Trophoblast cell (in vitro differentiated cells and primary cell): ENCODE measurements at regions not wholly inside any gene's neighbourhood (a gene's known extent, or its start where the extent isn't known, plus 50 kb on each side); places are given as distances from the start of the nearest gene placed in this dataset.
A peak's percentile ranks its signal among the peaks of the same experiment; 100 is the strongest.

Source experiments
- DNase-seq, 2 donors: peaks; one replicate each; pipeline ENCODE4 v3.0.0-alpha.2; 2016
- H2AFZ ChIP-seq: 2 replicates; pipeline ENCODE4 v1.6.1; 2013; ENCODE audit warnings: low read length, moderate library complexity, mild to moderate bottlenecking; ENCODE audit not compliant: insufficient read depth, poor library complexity
- H2AK5ac ChIP-seq: 2 replicates; pipeline ENCODE4 v1.6.1; 2013; ENCODE audit warnings: mild to moderate bottlenecking, low read length
- H2BK120ac ChIP-seq: 2 replicates; pipeline ENCODE4 v1.6.1; 2013; ENCODE audit warnings: low read length, mild to moderate bottlenecking, moderate library complexity; ENCODE audit not compliant: insufficient read depth, poor library complexity
- H2BK12ac ChIP-seq: 2 replicates; pipeline ENCODE4 v1.6.1; 2013; ENCODE audit warnings: mild to moderate bottlenecking, low read length, moderate library complexity
- H2BK5ac ChIP-seq: 2 replicates; pipeline ENCODE4 v1.6.1; 2013; ENCODE audit warnings: low read length, low read depth, moderate library complexity, mild to moderate bottlenecking; ENCODE audit not compliant: poor library complexity
- H3K14ac ChIP-seq: 2 replicates; pipeline ENCODE4 v1.6.1; 2013; ENCODE audit warnings: mild to moderate bottlenecking, low read length
- H3K18ac ChIP-seq: 2 replicates; pipeline ENCODE4 v1.6.1; 2013; ENCODE audit warnings: mild to moderate bottlenecking, low read length
- H3K23ac ChIP-seq: 2 replicates; pipeline ENCODE4 v1.6.1; 2013; ENCODE audit warnings: low read length
- H3K27ac ChIP-seq: 2 replicates; pipeline ENCODE4 v1.5.1; 2013; ENCODE audit warnings: low read depth, mild to moderate bottlenecking, inconsistent platforms, low read length, moderate library complexity
- H3K27me3 ChIP-seq: 2 replicates; pipeline ENCODE4 v1.6.1; 2013; ENCODE audit warnings: inconsistent platforms, mild to moderate bottlenecking, low read length, moderate library complexity; ENCODE audit not compliant: insufficient read depth
- H3K36me3 ChIP-seq, 2 experiments: 1 replicate in 1 of 2; 2 replicates in 1 of 2; pipeline ENCODE4 v1.6.1; 2013; ENCODE audit warnings: low read length in 2 of 2, mild to moderate bottlenecking in 2 of 2, moderate library complexity in 1 of 2; ENCODE audit not compliant: insufficient read depth in 2 of 2, control insufficient read depth in 1 of 2
- H3K4ac ChIP-seq: 2 replicates; pipeline ENCODE4 v1.6.1; 2013; ENCODE audit warnings: low read depth, mild to moderate bottlenecking, low read length, moderate library complexity
- H3K4me1 ChIP-seq, 2 experiments: 1 replicate in 1 of 2; 2 replicates in 1 of 2; pipeline ENCODE4 v1.6.1; 2013; ENCODE audit warnings: low read length in 2 of 2, mild to moderate bottlenecking in 2 of 2, moderate library complexity in 1 of 2; ENCODE audit not compliant: insufficient read depth in 2 of 2, control insufficient read depth in 1 of 2
- H3K4me2 ChIP-seq: 2 replicates; pipeline ENCODE4 v1.6.1; 2013; ENCODE audit warnings: inconsistent platforms, mild to moderate bottlenecking, low read length, moderate library complexity
- H3K4me3 ChIP-seq: 2 replicates; pipeline ENCODE4 v1.5.1; 2013; ENCODE audit warnings: mild to moderate bottlenecking, low read depth, low read length, inconsistent platforms
- H3K79me1 ChIP-seq: one replicate; pipeline ENCODE4 v1.6.1; 2013; ENCODE audit warnings: low read length
- H3K79me2 ChIP-seq: 2 replicates; pipeline ENCODE4 v1.6.1; 2013; ENCODE audit warnings: low read length, mild to moderate bottlenecking; ENCODE audit not compliant: control insufficient read depth, insufficient read depth, poor library complexity
- H3K9ac ChIP-seq: 2 replicates; pipeline ENCODE4 v1.6.1; 2013; ENCODE audit warnings: mild to moderate bottlenecking, low read length
- H3K9me3 ChIP-seq: 2 replicates; pipeline ENCODE4 v1.6.1; 2013; ENCODE audit warnings: low read depth, mild to moderate bottlenecking, control low read depth, inconsistent platforms, low read length; ENCODE audit not compliant: insufficient read depth
- H4K12ac ChIP-seq: 2 replicates; pipeline ENCODE4 v1.6.1; 2013; ENCODE audit warnings: low read depth, mild to moderate bottlenecking, low read length, moderate library complexity
- H4K8ac ChIP-seq: 2 replicates; pipeline ENCODE4 v1.6.1; 2013; ENCODE audit warnings: low read depth, mild to moderate bottlenecking, low read length, moderate library complexity
- H4K91ac ChIP-seq: one replicate; pipeline ENCODE4 v1.6.1; 2013; ENCODE audit warnings: low read depth, mild to moderate bottlenecking, low read length, moderate library complexity
- WGBS: extraction: QIAGEN DNeasy Blood & Tissue Kit; methylation state at CpG from one replicate; pipeline ENCODE4 v1.1.7; 2013; ENCODE audit warnings: missing lambda C conversion rate; ENCODE audit not compliant: insufficient read length, insufficient coverage; ENCODE audit errors: extremely low coverage; 5-methylcytosine and 5-hydroxymethylcytosine counted together

GRCh38 chr6:113464960-113465359 lies 392.2 kb upstream of the MARCKS start:
- peak in 1 of 2 donors; percentile 53 for DNase-seq
- no peak overlapping the region for H2BK5ac ChIP-seq
- no peak overlapping the region for H4K91ac ChIP-seq
- H3K18ac ChIP-seq, result no peak overlapping the region
- no peak overlapping the region for H4K8ac ChIP-seq
- no peak overlapping the region for H3K4me3 ChIP-seq
- H3K79me1 ChIP-seq, result no peaks in the 10 kb centered on the region
- H3K27me3 ChIP-seq, result no peaks in the 10 kb centered on the region
- no peak overlapping the region for H2BK12ac ChIP-seq
- no peak overlapping the region for H3K9ac ChIP-seq
- H2AFZ ChIP-seq, result no peak overlapping the region
- H3K36me3 ChIP-seq, result no peaks in the 10 kb centered on the region
- WGBS, result no CpG with 5 or more reads among the region's 3 CpGs
- H3K4ac ChIP-seq, result no peak overlapping the region
- no peak overlapping the region for H4K12ac ChIP-seq
- no peak overlapping the region for H2AK5ac ChIP-seq
- no peaks in the 10 kb centered on the region for H3K4me1 ChIP-seq
- H3K9me3 ChIP-seq, result no peaks in the 10 kb centered on the region
- no peak overlapping the region for H3K27ac ChIP-seq
- no peak overlapping the region for H3K4me2 ChIP-seq
- H3K79me2 ChIP-seq, result no peaks in the 10 kb centered on the region
- H3K23ac ChIP-seq, result no peak overlapping the region
- H3K14ac ChIP-seq, result no peak overlapping the region
- H2BK120ac ChIP-seq, result no peak overlapping the region

DNA sequence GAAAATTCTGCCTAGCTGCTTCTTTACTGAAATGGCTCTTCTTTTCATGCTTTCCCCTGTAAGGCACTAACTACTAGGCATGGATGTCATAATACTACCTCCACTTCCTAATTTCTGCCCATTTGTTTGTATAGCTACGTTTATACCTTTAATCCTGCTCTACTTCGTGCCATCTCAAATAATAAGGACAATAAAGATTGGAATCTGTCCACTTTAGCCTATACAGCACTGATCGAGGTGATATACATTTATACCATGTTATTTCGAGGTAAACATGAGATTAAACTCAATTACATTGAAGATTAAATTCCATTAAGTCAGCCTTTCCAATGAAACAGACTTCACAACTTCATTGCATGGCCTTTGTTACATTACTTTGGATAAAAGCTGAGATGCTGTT lies 390.6 kb upstream of the MARCKS start:
- Histone ChIP-seq H2BK12ac (no peak overlapping the region), H4K12ac (no peak overlapping the region), H3K4me3 (no peak overlapping the region), H3K14ac (no peak overlapping the region), H3K9me3 (no peaks in the 10 kb centered on the region), H3K23ac (no peak overlapping the region), H2BK5ac (no peak overlapping the region), H3K79me2 (no peaks in the 10 kb centered on the region), H3K4ac (no peak overlapping the region), H3K36me3 (no peaks in the 10 kb centered on the region), H3K4me1 (no peaks in the 10 kb centered on the region), H4K91ac (no peak overlapping the region), H2BK120ac (no peak overlapping the region), H3K18ac (no peak overlapping the region), H3K9ac (no peak overlapping the region), H4K8ac (no peak overlapping the region), H3K79me1 (no peaks in the 10 kb centered on the region), H2AK5ac (no peak overlapping the region), H3K27me3 (no peaks in the 10 kb centered on the region), H3K4me2 (no peak overlapping the region), H2AFZ (no peak overlapping the region), H3K27ac (no peak overlapping the region)
- DNase-seq, result no peak
- WGBS, result no CpG with 5 or more reads among the region's 4 CpGs

GRCh38 chr6:113475392-113475791 lies 381.8 kb upstream of the MARCKS start:
- Histone ChIP-seq H3K9ac (no peak overlapping the region), H3K4me3 (no peak overlapping the region), H3K27me3 (no peaks in the 10 kb centered on the region), H3K36me3 (no peaks in the 10 kb centered on the region), H3K14ac (no peak overlapping the region), H3K4me1 (no peaks in the 10 kb centered on the region), H3K23ac (no peak overlapping the region), H4K8ac (no peak overlapping the region), H2BK5ac (no peak overlapping the region), H3K27ac (no peak overlapping the region), H3K79me1 (no peaks in the 10 kb centered on the region), H3K18ac (no peak overlapping the region), H3K9me3 (no peaks in the 10 kb centered on the region), H4K91ac (no peak overlapping the region), H2BK120ac (no peak overlapping the region), H3K4me2 (no peak overlapping the region), H2AK5ac (no peak overlapping the region), H2BK12ac (no peak overlapping the region), H2AFZ (no peak overlapping the region), H3K4ac (no peak overlapping the region), H4K12ac (no peak overlapping the region), H3K79me2 (no peaks in the 10 kb centered on the region)
- DNase-seq, result no peak
- no CpG with 5 or more reads among the region's 1 CpG for WGBS

DNA sequence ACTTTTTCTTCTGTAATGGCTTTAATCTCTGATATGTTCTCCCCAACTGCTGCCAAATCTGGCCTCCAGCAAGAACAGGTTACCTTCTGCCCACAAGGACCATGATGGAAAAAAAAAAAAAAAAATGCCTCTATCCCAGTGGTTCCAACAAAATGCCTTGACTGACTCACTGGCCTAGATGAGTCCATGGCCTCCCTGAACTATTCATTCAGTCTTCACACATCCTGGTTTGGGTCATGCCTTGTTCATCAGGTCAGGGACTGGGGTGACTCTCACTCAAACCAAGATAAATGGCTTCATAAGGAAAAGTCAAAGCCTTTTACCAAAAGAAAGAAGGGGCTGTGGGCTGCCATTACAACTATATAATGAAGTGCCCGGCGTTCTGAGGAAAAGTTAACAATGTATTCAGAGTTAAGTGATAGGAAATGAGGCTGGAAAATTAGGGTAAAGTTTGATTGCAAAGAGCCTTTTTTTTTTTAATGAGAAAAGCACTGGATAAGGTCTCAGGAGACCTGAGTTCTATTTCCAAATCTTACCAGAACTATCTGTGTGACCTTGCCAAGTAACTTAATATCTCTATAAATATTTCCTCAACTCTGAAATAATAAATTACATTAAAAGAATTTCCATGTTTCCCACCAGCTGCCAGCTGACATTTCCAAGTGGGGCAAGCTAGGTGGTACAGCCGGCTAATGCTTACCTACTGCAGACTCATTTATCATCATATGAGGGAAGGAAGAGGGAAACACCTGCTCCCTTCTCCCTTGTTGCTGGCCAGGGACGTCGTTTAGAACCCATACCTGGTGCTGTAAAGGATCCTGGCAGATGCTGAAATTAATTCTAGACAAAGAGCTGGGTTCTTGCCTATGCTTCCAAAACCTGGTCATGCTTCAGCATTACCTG lies 380.0 kb upstream of the MARCKS start:
- no peak overlapping the region for H3K4me2 ChIP-seq
- H3K27me3 ChIP-seq, result no peaks in the 10 kb centered on the region
- no peak overlapping the region for H2AFZ ChIP-seq
- no peaks in the 10 kb centered on the region for H3K36me3 ChIP-seq
- no peaks in the 10 kb centered on the region for H3K9me3 ChIP-seq
- no peak overlapping the region for H3K4ac ChIP-seq
- no peak overlapping the region for H2BK120ac ChIP-seq
- H3K79me2 ChIP-seq, result no peaks in the 10 kb centered on the region
- no peaks in the 10 kb centered on the region for H3K4me1 ChIP-seq
- H3K4me3 ChIP-seq, result no peak overlapping the region
- no peak overlapping the region for H3K27ac ChIP-seq
- no peak overlapping the region for H2AK5ac ChIP-seq
- no peaks in the 10 kb centered on the region for H3K79me1 ChIP-seq
- H4K91ac ChIP-seq, result no peak overlapping the region
- H3K23ac ChIP-seq, result no peak overlapping the region
- H3K9ac ChIP-seq, result no peak overlapping the region
- no peak overlapping the region for H3K18ac ChIP-seq
- DNase-seq, result no peak
- no peak overlapping the region for H4K8ac ChIP-seq
- H2BK5ac ChIP-seq, result no peak overlapping the region
- no peak overlapping the region for H3K14ac ChIP-seq
- H2BK12ac ChIP-seq, result no peak overlapping the region
- WGBS, result no CpG with 5 or more reads among the region's 5 CpGs
- no peak overlapping the region for H4K12ac ChIP-seq
